ENCODE measurements at regions not wholly inside any gene's neighbourhood (a gene's known extent, or its start where the extent isn't known, plus 50 kb on each side); places are given as distances from the start of the nearest gene placed in this dataset.

DNA sequence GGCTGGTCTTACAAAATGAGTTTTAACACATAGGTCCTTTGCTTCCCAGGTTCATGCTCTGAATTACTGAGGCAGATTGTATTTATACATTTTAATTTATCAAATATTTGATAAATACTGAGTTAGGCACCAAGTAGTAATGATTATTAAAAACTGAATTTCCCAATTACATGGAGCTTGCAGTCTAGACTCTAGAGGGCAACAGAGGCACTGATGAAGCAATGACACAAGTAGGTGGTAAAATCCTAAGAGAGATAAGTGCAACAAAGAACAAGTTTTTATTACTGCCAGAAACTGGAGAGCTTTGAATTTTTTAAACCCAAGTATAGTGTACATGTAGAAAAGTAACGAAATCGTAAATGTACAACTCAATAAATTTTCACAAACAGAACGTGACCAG, 406.2 kb upstream of the RARB start:
- TF ChIP-seq, protein P1, sequence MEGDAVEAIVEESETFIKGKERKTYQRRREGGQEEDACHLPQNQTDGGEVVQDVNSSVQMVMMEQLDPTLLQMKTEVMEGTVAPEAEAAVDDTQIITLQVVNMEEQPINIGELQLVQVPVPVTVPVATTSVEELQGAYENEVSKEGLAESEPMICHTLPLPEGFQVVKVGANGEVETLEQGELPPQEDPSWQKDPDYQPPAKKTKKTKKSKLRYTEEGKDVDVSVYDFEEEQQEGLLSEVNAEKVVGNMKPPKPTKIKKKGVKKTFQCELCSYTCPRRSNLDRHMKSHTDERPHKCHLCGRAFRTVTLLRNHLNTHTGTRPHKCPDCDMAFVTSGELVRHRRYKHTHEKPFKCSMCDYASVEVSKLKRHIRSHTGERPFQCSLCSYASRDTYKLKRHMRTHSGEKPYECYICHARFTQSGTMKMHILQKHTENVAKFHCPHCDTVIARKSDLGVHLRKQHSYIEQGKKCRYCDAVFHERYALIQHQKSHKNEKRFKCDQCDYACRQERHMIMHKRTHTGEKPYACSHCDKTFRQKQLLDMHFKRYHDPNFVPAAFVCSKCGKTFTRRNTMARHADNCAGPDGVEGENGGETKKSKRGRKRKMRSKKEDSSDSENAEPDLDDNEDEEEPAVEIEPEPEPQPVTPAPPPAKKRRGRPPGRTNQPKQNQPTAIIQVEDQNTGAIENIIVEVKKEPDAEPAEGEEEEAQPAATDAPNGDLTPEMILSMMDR (IDR thresholded peaks at IDR 0.05; ENCODE audit: extremely low read depth in 1 of 2, insufficient read depth in 1 of 2, low read depth in 1 of 2, low read length in 2 of 2): peak; percentile 18 to 45
- TF ChIP-seq EZH2 (IDR thresholded peaks at IDR 0.05; ENCODE audit: borderline replicate concordance, low read depth, low read length, severe bottlenecking): no peak
- no peak for TF ChIP-seq POLR2A (IDR thresholded peaks at IDR 0.05; ENCODE audit: low read depth, low read length)
- TF ChIP-seq GATA2 (IDR thresholded peaks at IDR 0.05; ENCODE audit: insufficient read depth, insufficient read length, low read depth, low read length): no peak

All from endothelial cell of umbilical vein (primary cell).